ENCODE measurements at regions not wholly inside any gene's neighbourhood (a gene's known extent, or its start where the extent isn't known, plus 50 kb on each side); places are given as distances from the start of the nearest gene placed in this dataset.
"Not testable (repeated sequence)": the region's sequence is repeated elsewhere in the genome, so short reads cannot be mapped to it uniquely, and the experiment has no call there.

- intact Hi-C loops (cut with micrococcal nuclease): no loop called here
Measured at GRCh38 chrX:148265829-148266228, 234.6 kb upstream of the AFF2 start.

- intact Hi-C loops (cut with micrococcal nuclease): no loop called here
Measured at GRCh38 chrX:148268673-148269072, 231.7 kb upstream of the AFF2 start.

- intact Hi-C loops (cut with micrococcal nuclease): no loop called here
Measured at GRCh38 chrX:148269513-148269912, 230.9 kb upstream of the AFF2 start.

- intact Hi-C loops (cut with micrococcal nuclease): loop anchor here (1.0 to 5.0 kb wide), 2 partner anchors 42 to 111 kb away; no protein-coding TSS in a partner anchor
Measured at GRCh38 chrX:148270499-148270898, 229.9 kb upstream of the AFF2 start.

- intact Hi-C loops (cut with micrococcal nuclease): loop anchor here (5.0 kb wide), 1 partner anchor 41 kb away; no protein-coding TSS in a partner anchor
Measured at GRCh38 chrX:148271263-148271662, 229.2 kb upstream of the AFF2 start.

- intact Hi-C loops (cut with micrococcal nuclease): loop anchor here (1.0 to 5.0 kb wide), 2 partner anchors 99 to 220 kb away; partner anchors contain the start of gene AFF2
Measured at GRCh38 chrX:148281920-148282319, 218.5 kb upstream of the AFF2 start.

GRCh38 chrX:148282504-148282903, 217.9 kb upstream of the AFF2 start:
- intact Hi-C loops (cut with micrococcal nuclease): loop anchor here (1.0 to 5.0 kb wide), 2 partner anchors 99 to 220 kb away; partner anchors contain the start of gene AFF2

- intact Hi-C loops (cut with micrococcal nuclease): loop anchor here (5.0 kb wide), 1 partner anchor 218 kb away; the partner anchor contains the start of gene AFF2
Measured at GRCh38 chrX:148284056-148284455, 216.4 kb upstream of the AFF2 start.

GRCh38 chrX:148284821-148285220, 215.6 kb upstream of the AFF2 start:
- intact Hi-C loops (cut with micrococcal nuclease): loop anchor here (5.0 kb wide), 1 partner anchor 217 kb away; the partner anchor contains the start of gene AFF2

GRCh38 chrX:148288451-148288850, 212.0 kb upstream of the AFF2 start:
- intact Hi-C loops (cut with micrococcal nuclease): no loop called here

GRCh38 chrX:148290041-148290440, 210.4 kb upstream of the AFF2 start:
- intact Hi-C loops (cut with micrococcal nuclease): no loop called here

GRCh38 chrX:148290931-148291330, 209.5 kb upstream of the AFF2 start:
- intact Hi-C loops (cut with micrococcal nuclease): no loop called here

GRCh38 chrX:148298737-148299136, 201.7 kb upstream of the AFF2 start:
- intact Hi-C loops (cut with micrococcal nuclease): loop anchor here (1.0 kb wide), 1 partner anchor 12 kb away; no protein-coding TSS in a partner anchor

- intact Hi-C loops (cut with micrococcal nuclease): not testable (repeated sequence)
Measured at GRCh38 chrX:148305214-148305613, 195.2 kb upstream of the AFF2 start.

GRCh38 chrX:148309413-148309812, 191.0 kb upstream of the AFF2 start:
- intact Hi-C loops (cut with micrococcal nuclease): no loop called here

- intact Hi-C loops (cut with micrococcal nuclease): loop anchor here (1.0 to 5.0 kb wide), 5 partner anchors 12 to 192 kb away; partner anchors contain the start of gene AFF2
Measured at GRCh38 chrX:148310426-148311165, 189.8 kb upstream of the AFF2 start.

GRCh38 chrX:148311544-148311943, 188.9 kb upstream of the AFF2 start:
- intact Hi-C loops (cut with micrococcal nuclease): loop anchor here (2.0 to 5.0 kb wide), 3 partner anchors 23 to 191 kb away; partner anchors contain the start of gene AFF2

- intact Hi-C loops (cut with micrococcal nuclease): loop anchor here (5.0 kb wide), 2 partner anchors 43 to 187 kb away; partner anchors contain the start of gene AFF2
Measured at GRCh38 chrX:148314876-148315275, 185.5 kb upstream of the AFF2 start.

GRCh38 chrX:148316446-148316845, 184.0 kb upstream of the AFF2 start:
- intact Hi-C loops (cut with micrococcal nuclease): no loop called here

- intact Hi-C loops (cut with micrococcal nuclease): no loop called here
Measured at GRCh38 chrX:148322906-148323305, 177.5 kb upstream of the AFF2 start.

GRCh38 chrX:148333989-148334388, 166.4 kb upstream of the AFF2 start:
- intact Hi-C loops (cut with micrococcal nuclease): loop anchor here (2.0 kb wide), 2 partner anchors 23 to 47 kb away; no protein-coding TSS in a partner anchor

- intact Hi-C loops (cut with micrococcal nuclease): no loop called here
Measured at GRCh38 chrX:148337873-148338272, 162.5 kb upstream of the AFF2 start.

Data from T-helper 1 cell treated with Interleukin-12 subunit alpha and Interleukin-12 subunit beta and Interleukin-4 antibody, amounts not matched to agents 30 ng/mL and 1 ng/mL, for 36 hours (primary cell).